ENCODE measurements at regions not wholly inside any gene's neighbourhood (a gene's known extent, or its start where the extent isn't known, plus 50 kb on each side); places are given as distances from the start of the nearest gene placed in this dataset.
"Not testable (repeated sequence)": the region's sequence is repeated elsewhere in the genome, so short reads cannot be mapped to it uniquely, and the experiment has no call there.

- Histone ChIP-seq H3K27me3 (replicated peaks; ENCODE audit: control insufficient read depth, insufficient read depth, low read length) (no peaks in the 10 kb centered on the region), H3K4me1 (ENCODE audit: control insufficient read depth, insufficient read depth, low read length) (no peaks in the 10 kb centered on the region), H3K4me3 (ENCODE audit: low read length) (no peak overlapping the region), H3K36me3 (ENCODE audit: control insufficient read depth, insufficient read depth, low read length, severe bottlenecking) (no peaks in the 10 kb centered on the region), H3K9ac (ENCODE audit: low read length) (no peak overlapping the region), H3K9me3 (ENCODE audit: control insufficient read depth, low read length) (no peaks in the 10 kb centered on the region)
- peak; percentile 84 for DNase-seq (ENCODE audit: low read depth)
Measured at GRCh38 chr7:13262929-13263530, 575.6 kb downstream of the ARL4A start.

GRCh38 chr7:13265271-13265670 lies 577.8 kb downstream of the ARL4A start:
- Histone ChIP-seq H3K4me1 (ENCODE audit: control insufficient read depth, insufficient read depth, low read length) (no peaks in the 10 kb centered on the region), H3K36me3 (ENCODE audit: control insufficient read depth, insufficient read depth, low read length, severe bottlenecking) (no peaks in the 10 kb centered on the region), H3K4me3 (ENCODE audit: low read length) (no peak overlapping the region), H3K9ac (ENCODE audit: low read length) (no peak overlapping the region), H3K27me3 (replicated peaks; ENCODE audit: control insufficient read depth, insufficient read depth, low read length) (no peaks in the 10 kb centered on the region), H3K9me3 (ENCODE audit: control insufficient read depth, low read length) (no peaks in the 10 kb centered on the region)
- no peak for DNase-seq (ENCODE audit: low read depth)

GRCh38 chr7:13274205-13274604 lies 586.8 kb downstream of the ARL4A start:
- not testable (repeated sequence) for H3K27me3 ChIP-seq (replicated peaks; ENCODE audit: control insufficient read depth, insufficient read depth, low read length); H3K9me3 ChIP-seq (ENCODE audit: control insufficient read depth, low read length); H3K36me3 ChIP-seq (ENCODE audit: control insufficient read depth, insufficient read depth, low read length, severe bottlenecking); H3K4me3 ChIP-seq (ENCODE audit: low read length); H3K9ac ChIP-seq (ENCODE audit: low read length); DNase-seq (ENCODE audit: low read depth)
- peaks cover 12% of the 10 kb centered on the region for H3K4me1 ChIP-seq (ENCODE audit: control insufficient read depth, insufficient read depth, low read length)

- H3K4me3 ChIP-seq (ENCODE audit: low read length): no peak overlapping the region
- no peaks in the 10 kb centered on the region for H3K27me3 ChIP-seq (replicated peaks; ENCODE audit: control insufficient read depth, insufficient read depth, low read length)
- H3K9ac ChIP-seq (ENCODE audit: low read length): no peak overlapping the region
- peaks cover 12% of the 10 kb centered on the region for H3K4me1 ChIP-seq (ENCODE audit: control insufficient read depth, insufficient read depth, low read length)
- DNase-seq (ENCODE audit: low read depth): peak; percentile 26
- H3K36me3 ChIP-seq (ENCODE audit: control insufficient read depth, insufficient read depth, low read length, severe bottlenecking): no peaks in the 10 kb centered on the region
- H3K9me3 ChIP-seq (ENCODE audit: control insufficient read depth, low read length): no peaks in the 10 kb centered on the region
Measured at GRCh38 chr7:13276977-13277376, 589.5 kb downstream of the ARL4A start.

- peaks cover 12% of the 10 kb centered on the region for H3K4me1 ChIP-seq (ENCODE audit: control insufficient read depth, insufficient read depth, low read length)
- H3K36me3 ChIP-seq (ENCODE audit: control insufficient read depth, insufficient read depth, low read length, severe bottlenecking): no peaks in the 10 kb centered on the region
- H3K9me3 ChIP-seq (ENCODE audit: control insufficient read depth, low read length): no peaks in the 10 kb centered on the region
- H3K9ac ChIP-seq (ENCODE audit: low read length): no peak overlapping the region
- DNase-seq (ENCODE audit: low read depth): peak; percentile 29
- H3K27me3 ChIP-seq (replicated peaks; ENCODE audit: control insufficient read depth, insufficient read depth, low read length): no peaks in the 10 kb centered on the region
- no peak overlapping the region for H3K4me3 ChIP-seq (ENCODE audit: low read length)
Measured at GRCh38 chr7:13278020-13278419, 590.6 kb downstream of the ARL4A start.

- Histone ChIP-seq H3K9ac (ENCODE audit: low read length) (no peak overlapping the region), H3K36me3 (ENCODE audit: control insufficient read depth, insufficient read depth, low read length, severe bottlenecking) (no peaks in the 10 kb centered on the region), H3K27me3 (replicated peaks; ENCODE audit: control insufficient read depth, insufficient read depth, low read length) (no peaks in the 10 kb centered on the region), H3K4me3 (ENCODE audit: low read length) (no peak overlapping the region), H3K4me1 (ENCODE audit: control insufficient read depth, insufficient read depth, low read length) (peaks cover 12% of the 10 kb centered on the region), H3K9me3 (ENCODE audit: control insufficient read depth, low read length) (no peaks in the 10 kb centered on the region)
- DNase-seq (ENCODE audit: low read depth): peak; percentile 82
Measured at GRCh38 chr7:13279854-13280435, 592.5 kb downstream of the ARL4A start.

- Histone ChIP-seq H3K4me3 (ENCODE audit: low read length) (no peak overlapping the region), H3K9me3 (ENCODE audit: control insufficient read depth, low read length) (no peaks in the 10 kb centered on the region), H3K36me3 (ENCODE audit: control insufficient read depth, insufficient read depth, low read length, severe bottlenecking) (no peaks in the 10 kb centered on the region), H3K9ac (ENCODE audit: low read length) (no peak overlapping the region), H3K4me1 (ENCODE audit: control insufficient read depth, insufficient read depth, low read length) (peaks cover 9% of the 10 kb centered on the region), H3K27me3 (replicated peaks; ENCODE audit: control insufficient read depth, insufficient read depth, low read length) (no peaks in the 10 kb centered on the region)
- peak; percentile 74 for DNase-seq (ENCODE audit: low read depth)
Measured at GRCh38 chr7:13282377-13282980, 595.0 kb downstream of the ARL4A start.

- H3K4me1 ChIP-seq (ENCODE audit: control insufficient read depth, insufficient read depth, low read length): peaks cover 6% of the 10 kb centered on the region
- H3K9ac ChIP-seq (ENCODE audit: low read length): no peak overlapping the region
- no peak overlapping the region for H3K4me3 ChIP-seq (ENCODE audit: low read length)
- H3K9me3 ChIP-seq (ENCODE audit: control insufficient read depth, low read length): no peaks in the 10 kb centered on the region
- no peak for DNase-seq (ENCODE audit: low read depth)
- H3K27me3 ChIP-seq (replicated peaks; ENCODE audit: control insufficient read depth, insufficient read depth, low read length): no peaks in the 10 kb centered on the region
- H3K36me3 ChIP-seq (ENCODE audit: control insufficient read depth, insufficient read depth, low read length, severe bottlenecking): no peaks in the 10 kb centered on the region
Measured at GRCh38 chr7:13286916-13287315, 599.5 kb downstream of the ARL4A start.

- H3K36me3 ChIP-seq (ENCODE audit: control insufficient read depth, insufficient read depth, low read length, severe bottlenecking): no peaks in the 10 kb centered on the region
- H3K9me3 ChIP-seq (ENCODE audit: control insufficient read depth, low read length): no peaks in the 10 kb centered on the region
- peak; percentile 11 for DNase-seq (ENCODE audit: low read depth)
- no peak overlapping the region for H3K9ac ChIP-seq (ENCODE audit: low read length)
- H3K4me1 ChIP-seq (ENCODE audit: control insufficient read depth, insufficient read depth, low read length): peaks cover 12% of the 10 kb centered on the region
- no peak overlapping the region for H3K4me3 ChIP-seq (ENCODE audit: low read length)
- no peaks in the 10 kb centered on the region for H3K27me3 ChIP-seq (replicated peaks; ENCODE audit: control insufficient read depth, insufficient read depth, low read length)
Measured at GRCh38 chr7:13288516-13288915, 601.1 kb downstream of the ARL4A start.

GRCh38 chr7:13290975-13291374 lies 603.5 kb downstream of the ARL4A start:
- peak; percentile 18 for DNase-seq (ENCODE audit: low read depth)
- no peak overlapping the region for H3K9ac ChIP-seq (ENCODE audit: low read length)
- no peaks in the 10 kb centered on the region for H3K9me3 ChIP-seq (ENCODE audit: control insufficient read depth, low read length)
- H3K4me1 ChIP-seq (ENCODE audit: control insufficient read depth, insufficient read depth, low read length): peaks cover 13% of the 10 kb centered on the region
- H3K27me3 ChIP-seq (replicated peaks; ENCODE audit: control insufficient read depth, insufficient read depth, low read length): no peaks in the 10 kb centered on the region
- H3K36me3 ChIP-seq (ENCODE audit: control insufficient read depth, insufficient read depth, low read length, severe bottlenecking): no peaks in the 10 kb centered on the region
- H3K4me3 ChIP-seq (ENCODE audit: low read length): no peak overlapping the region

GRCh38 chr7:13293264-13294002 lies 606.0 kb downstream of the ARL4A start:
- no peaks in the 10 kb centered on the region for H3K9me3 ChIP-seq (ENCODE audit: control insufficient read depth, low read length)
- no peaks in the 10 kb centered on the region for H3K27me3 ChIP-seq (replicated peaks; ENCODE audit: control insufficient read depth, insufficient read depth, low read length)
- DNase-seq (ENCODE audit: low read depth): peak; percentile 14
- no peaks in the 10 kb centered on the region for H3K36me3 ChIP-seq (ENCODE audit: control insufficient read depth, insufficient read depth, low read length, severe bottlenecking)
- H3K4me1 ChIP-seq (ENCODE audit: control insufficient read depth, insufficient read depth, low read length): peaks cover 10% of the 10 kb centered on the region
- H3K9ac ChIP-seq (ENCODE audit: low read length): no peak overlapping the region
- H3K4me3 ChIP-seq (ENCODE audit: low read length): no peak overlapping the region
